GM18498 (cell line): ENCODE measurements at regions not wholly inside any gene's neighbourhood (a gene's known extent, or its start where the extent isn't known, plus 50 kb on each side); places are given as distances from the start of the nearest gene placed in this dataset.

Source experiments
- ATAC-seq: cut with Tn5 transposase; IDR thresholded peaks from one replicate; pipeline ENCODE4 v1.9.1; 2021; ENCODE audit warnings: mild to moderate bottlenecking, moderate library complexity; ENCODE audit not compliant: unreplicated experiment

DNA sequence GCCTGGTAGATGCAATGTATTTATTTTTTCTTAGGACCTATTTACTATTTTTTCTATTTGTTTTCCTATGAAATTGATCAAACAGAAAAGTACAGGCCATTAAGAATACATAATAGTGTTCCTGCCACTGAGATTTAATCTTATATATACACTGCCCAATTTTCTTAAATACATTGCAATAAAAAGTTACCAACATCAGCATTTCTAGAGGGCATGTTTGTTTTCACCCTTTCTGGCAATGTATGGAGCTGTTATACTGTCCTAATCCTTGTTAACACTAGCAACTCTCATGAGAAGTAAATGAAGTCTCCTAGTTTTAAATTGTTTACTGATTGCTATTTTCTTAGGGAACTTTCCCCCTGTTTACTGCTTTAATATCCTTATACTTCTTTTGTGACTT, 359.1 kb upstream of the SEMA3A start:
- no peak for ATAC-seq

DNA sequence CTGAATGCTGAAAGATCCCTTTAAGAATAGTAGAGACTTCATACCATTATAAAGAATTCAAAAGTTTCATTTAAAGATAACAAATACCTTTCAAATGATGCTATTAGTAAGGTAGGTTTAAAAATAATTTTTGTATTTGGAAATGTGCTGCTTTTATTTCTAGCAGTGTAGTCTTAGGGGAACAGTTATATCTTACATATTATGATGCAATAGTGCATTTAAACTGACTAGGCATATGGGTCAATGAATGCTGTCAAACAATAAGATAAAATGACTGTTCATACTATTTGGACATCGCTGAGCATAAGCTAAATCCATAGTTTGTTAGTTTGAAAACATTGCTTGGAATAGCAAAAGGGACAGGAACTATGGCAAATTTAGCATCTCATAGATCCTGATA, 354.8 kb upstream of the SEMA3A start:
- no peak for ATAC-seq

DNA sequence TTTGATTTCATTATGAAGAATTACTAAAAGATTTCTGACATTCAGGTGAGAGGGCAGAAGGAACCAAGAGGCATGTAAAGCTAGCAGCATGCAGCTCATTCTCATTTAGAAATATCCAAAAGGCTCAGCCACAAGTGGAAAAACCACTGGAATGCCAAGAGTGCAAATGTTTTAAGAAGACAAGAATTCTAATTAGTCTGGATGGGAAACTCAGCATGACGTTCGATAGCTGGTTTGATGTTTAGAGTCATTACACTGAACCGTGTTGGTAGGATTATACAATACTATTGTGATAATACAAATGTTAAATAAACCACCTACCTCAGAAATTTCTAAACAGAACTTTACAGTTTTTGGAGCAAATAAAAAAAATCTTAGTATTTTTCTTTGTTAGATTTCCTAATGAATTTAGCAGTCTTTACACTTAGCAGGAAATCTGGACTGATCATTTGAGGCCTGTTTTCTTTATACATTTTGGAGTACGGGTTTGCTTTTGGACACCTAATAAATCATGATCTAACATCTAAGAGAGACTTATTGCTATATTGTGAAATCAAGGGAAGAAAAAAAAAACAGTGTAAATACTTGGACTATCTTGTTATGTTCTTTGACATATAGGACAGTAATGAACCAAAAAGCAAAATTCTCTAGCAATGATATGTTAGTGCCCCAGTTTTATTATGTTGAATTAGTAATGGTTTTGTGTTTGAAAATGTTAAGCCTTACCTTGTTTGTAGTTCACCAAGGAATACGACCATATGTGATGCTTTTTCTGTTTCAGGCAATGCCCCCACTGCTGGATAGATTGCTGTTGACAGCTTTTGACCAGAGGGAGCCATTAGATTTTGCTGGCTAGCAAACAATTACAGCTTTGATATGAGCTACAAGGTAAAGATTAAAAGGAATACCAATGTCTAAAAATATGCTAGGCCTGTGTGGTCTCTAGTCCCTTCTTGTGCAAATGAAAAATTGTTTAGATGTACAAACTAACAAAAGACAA, 354.1 kb upstream of the SEMA3A start:
- ATAC-seq, result no peak

GRCh38 chr7:84547331-84547730, 352.7 kb upstream of the SEMA3A start:
- ATAC-seq, result no peak

- no peak for ATAC-seq
Measured at GRCh38 chr7:84546403-84546802, 351.8 kb upstream of the SEMA3A start.

GRCh38 chr7:84538268-84538667, 343.7 kb upstream of the SEMA3A start:
- no peak for ATAC-seq

- no peak for ATAC-seq
Measured at GRCh38 chr7:84536271-84536870, 341.8 kb upstream of the SEMA3A start.

GRCh38 chr7:84535580-84536270, 341.1 kb upstream of the SEMA3A start:
- no peak for ATAC-seq

DNA sequence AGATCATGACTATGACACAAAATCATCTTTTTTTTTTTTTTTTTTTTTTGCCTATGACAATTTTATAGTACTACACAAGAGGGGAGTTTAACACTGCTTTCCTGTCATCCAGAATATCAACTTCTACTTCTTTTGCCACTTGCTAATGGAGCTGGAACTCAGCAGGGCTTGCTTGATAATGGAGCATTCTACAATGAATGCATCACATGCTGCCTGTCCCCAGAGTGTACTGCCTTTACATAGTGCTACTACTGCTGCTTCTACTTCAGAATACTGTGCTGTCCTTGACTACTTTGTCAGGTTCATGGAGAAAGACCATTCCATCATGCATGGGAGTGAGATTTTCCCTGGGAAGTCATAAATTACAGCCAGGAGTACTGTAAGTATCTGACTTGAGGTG, 338.6 kb upstream of the SEMA3A start:
- no peak for ATAC-seq

DNA sequence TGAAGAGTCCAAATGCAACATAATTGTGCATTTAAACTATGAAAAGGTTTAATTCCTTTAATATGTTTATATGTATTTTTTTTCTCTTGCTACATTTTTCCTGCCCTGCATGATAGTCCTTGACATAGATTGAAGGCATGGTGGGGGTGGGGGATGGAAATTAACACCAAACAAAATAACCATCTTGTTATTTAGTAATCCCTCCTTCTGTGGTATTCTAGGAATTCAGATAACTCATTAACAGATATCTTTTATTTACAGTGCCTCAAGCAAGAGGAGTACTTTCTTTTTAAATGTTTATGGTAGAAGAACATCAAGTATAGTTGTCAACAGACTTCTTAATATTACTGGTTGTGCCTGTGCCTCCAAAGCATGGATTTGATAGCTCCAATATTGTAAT, 337.6 kb upstream of the SEMA3A start:
- no peak for ATAC-seq

DNA sequence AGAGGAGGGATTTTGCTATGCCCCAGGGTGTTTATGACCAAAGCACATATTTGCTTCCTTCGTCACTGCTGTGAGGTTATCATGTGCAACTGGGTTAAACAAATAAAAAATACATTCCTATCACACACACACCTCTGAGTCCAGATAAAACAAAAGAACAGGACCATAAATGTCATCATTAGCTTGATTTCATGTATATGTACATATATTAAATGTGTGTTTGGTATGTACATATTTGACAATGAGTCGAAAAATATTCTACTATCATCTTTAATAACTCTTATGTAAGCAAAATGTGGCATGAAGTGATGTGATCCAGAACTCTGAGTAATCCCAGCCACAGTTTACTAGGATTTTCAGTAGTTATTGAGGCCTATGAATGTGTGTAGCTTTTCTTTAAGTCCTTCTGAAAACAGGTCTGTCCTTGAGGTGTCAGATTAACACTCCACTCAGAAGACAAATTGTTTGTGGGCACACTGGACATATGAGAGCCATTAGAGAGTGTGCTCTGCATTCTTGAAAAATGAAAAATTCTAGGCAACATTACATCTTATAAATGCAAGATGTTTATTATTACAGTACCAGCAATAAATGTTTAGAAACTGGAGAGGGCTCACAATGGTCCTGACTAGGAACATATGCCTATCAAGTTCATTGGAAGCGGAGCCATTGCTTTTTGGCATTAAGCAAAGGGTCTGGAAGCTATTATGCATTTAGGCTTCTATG, 335.1 kb upstream of the SEMA3A start:
- ATAC-seq, result no peak

GRCh38 chr7:84528756-84529479, 334.3 kb upstream of the SEMA3A start:
- no peak for ATAC-seq

DNA sequence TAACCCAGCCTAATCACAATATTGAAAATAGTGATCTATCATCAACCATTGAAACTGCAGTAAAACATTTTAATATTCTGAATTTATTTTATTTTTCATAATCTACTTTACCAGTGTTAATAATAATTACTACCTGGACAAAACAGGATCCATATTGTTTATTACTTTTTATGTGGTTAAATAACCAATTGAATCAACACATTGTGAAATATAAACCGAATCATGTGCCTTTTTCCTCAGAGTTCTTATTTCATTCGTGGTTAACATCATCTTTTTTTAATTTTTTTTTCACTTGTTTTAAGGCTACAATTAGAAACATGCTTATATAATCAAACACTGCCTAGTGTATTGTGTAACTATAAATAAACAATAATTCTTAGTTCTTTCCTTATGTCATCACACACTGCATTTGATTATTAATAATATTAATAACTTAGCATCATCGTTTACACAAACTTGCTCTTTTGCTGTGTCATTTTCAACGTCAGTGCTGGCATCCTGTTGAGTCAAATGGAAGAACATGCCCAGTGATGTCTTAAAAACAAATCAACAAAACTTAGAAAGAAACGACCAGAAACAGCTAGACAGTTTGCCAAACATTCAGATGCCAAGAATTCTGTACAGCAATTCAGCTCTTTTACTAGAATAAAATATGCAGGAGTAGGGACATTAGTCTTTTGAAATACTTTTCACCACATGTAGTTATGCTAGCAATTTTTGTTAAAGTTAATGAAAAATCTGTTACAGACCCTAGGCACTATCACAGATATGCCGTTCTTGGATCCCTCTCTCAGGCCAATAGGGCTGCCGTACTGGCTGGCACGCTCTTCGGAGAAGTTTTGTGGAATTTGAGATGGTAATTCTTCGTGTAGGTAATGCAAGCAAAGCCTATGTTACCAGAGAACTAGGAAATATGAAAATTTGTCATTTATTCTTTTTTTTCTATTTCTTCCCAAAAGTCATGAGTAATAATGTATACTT, 330.4 kb upstream of the SEMA3A start:
- ATAC-seq, result no peak

- no peak for ATAC-seq
Measured at GRCh38 chr7:84513061-84513460, 318.5 kb upstream of the SEMA3A start.

GRCh38 chr7:84512055-84512454, 317.5 kb upstream of the SEMA3A start:
- no peak for ATAC-seq

DNA sequence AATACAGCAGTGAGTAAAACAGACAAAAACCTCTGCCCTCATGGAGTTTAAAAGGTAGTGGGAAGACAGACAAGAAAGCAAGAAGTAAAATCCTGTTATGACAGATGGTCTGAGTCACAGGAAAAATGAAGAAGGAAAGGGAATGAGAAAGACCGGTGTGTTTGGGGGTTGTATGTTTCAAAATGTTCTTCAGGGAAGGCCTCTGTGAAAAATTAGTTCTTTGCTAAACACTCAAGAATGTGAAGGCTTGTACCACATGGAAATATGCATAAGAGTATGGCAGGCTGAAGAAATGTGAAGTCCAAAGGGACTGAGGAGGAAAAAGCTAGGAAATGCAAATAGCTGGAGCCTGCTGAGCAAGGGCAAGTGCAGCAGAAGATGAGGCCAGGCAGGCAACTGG, 315.9 kb upstream of the SEMA3A start:
- no peak for ATAC-seq

- no peak for ATAC-seq
Measured at GRCh38 chr7:84509522-84509921, 314.9 kb upstream of the SEMA3A start.

DNA sequence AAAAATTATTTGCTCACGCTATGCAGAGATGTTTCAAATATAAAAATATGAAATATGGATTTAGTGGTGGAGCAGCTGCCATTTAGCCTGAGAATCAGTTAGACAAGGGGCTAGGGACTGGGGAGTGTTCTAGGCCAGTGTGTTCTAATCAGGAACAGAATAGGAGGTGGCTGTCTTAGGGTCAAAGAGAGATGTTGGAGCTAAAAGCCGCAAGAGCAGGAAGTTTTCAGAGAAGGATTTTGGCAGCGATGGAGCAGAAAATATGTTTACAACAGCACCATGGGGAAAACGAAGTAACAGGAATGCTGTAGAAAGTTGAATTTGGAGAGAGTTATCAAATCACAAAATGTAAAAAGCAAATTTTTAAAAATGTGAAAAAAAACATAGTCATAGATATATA, 314.0 kb upstream of the SEMA3A start:
- ATAC-seq, result no peak

DNA sequence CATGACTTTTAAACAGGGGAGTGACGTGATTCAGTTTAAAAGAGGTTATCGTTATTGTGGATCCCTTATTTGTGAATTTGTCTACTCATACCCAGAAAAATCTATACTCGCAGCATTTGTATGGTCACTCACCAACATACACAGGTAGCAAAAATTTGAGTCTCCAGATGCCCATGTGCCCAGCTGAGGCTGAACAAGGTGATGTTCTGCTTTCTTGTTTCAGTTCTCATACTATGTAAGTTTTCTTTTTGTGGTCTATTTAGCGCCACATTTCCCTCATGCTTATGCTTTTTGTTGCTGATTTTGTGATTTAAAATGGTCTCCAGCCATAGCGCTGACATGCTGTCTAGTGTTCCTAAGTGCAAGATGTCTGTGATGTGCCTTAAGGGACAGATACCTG, 312.9 kb upstream of the SEMA3A start:
- ATAC-seq, result no peak
